Liver (tissue), 3 donors: ENCODE measurements at regions not wholly inside any gene's neighbourhood (a gene's known extent, or its start where the extent isn't known, plus 50 kb on each side); places are given as distances from the start of the nearest gene placed in this dataset.

ENCODE experiments used
- ATF3 ChIP-seq: IDR thresholded peaks from 2 replicates; pipeline ENCODE4 v1.6.1; 2016; ENCODE audit warnings: antibody characterized with exemption
- CTCF ChIP-seq: fragments of 150-350 bp; IDR thresholded peaks from 2 replicates; pipeline ENCODE4 v1.5.1; 2017; ENCODE audit warnings: improper control_type of control experiment, low read depth, low read length; ENCODE audit not compliant: missing input control
- JUND ChIP-seq, 2 donors: IDR thresholded peaks; 2 replicates each; pipeline ENCODE4 v1.6.1; 2016; ENCODE audit warnings: antibody characterized with exemption in 2 of 2
- TAF1 ChIP-seq: conservative IDR thresholded peaks from 2 replicates; pipeline ENCODE4 v1.6.1; 2016; ENCODE audit warnings: antibody characterized with exemption, mild to moderate bottlenecking
- donor health status: healthy.
- donor health status: healthy.

- TF ChIP-seq ATF3 (no peak), TAF1 (no peak), CTCF (no peak), JUND (IDR thresholded peaks at IDR 0.05) (no peak)
Measured at GRCh38 chrX:36504625-36505024, 503.5 kb upstream of the FAM47C start.
